WTC11 (cell line): ENCODE measurements at regions not wholly inside any gene's neighbourhood (a gene's known extent, or its start where the extent isn't known, plus 50 kb on each side); places are given as distances from the start of the nearest gene placed in this dataset.

Source experiments
- ATAC-seq: fragments of 200-7000 bp; cut with Tn5 transposase; 2 replicates; pipeline ENCODE4 v1.10.0; 2021; ENCODE audit warnings: mild to moderate bottlenecking, moderate library complexity
- CTCF ChIA-PET: fragments of 300-600 bp; sonication (Branson Sonifier 250); formaldehyde crosslinking; loops from one replicate; lab custom pipeline; 2021; ENCODE audit warnings: antibody characterized with exemption; lab: Charles Lee
- POLR2A ChIA-PET: fragments of 350-600 bp; sonication (Branson Sonifier 250); formaldehyde crosslinking; loops from one replicate; lab custom pipeline; 2021; ENCODE audit warnings: antibody characterized with exemption; lab: Charles Lee
- DNase-seq: peaks from one replicate; pipeline ENCODE4 v3.0.0; 2021; ENCODE audit warnings: low spot score
- H3K27ac Mint-ChIP-seq: 2 replicates; pipeline ENCODE4 v1.8.0; 2021; ENCODE audit warnings: mixed read lengths
- H3K27me3 Mint-ChIP-seq: 2 replicates; pipeline ENCODE4 v1.8.0; 2021; ENCODE audit warnings: low read depth, mild to moderate bottlenecking, moderate library complexity, mixed read lengths
- H3K36me3 Mint-ChIP-seq: 2 replicates; pipeline ENCODE4 v1.8.0; 2021; ENCODE audit warnings: mixed read lengths
- H3K4me1 Mint-ChIP-seq: 2 replicates; pipeline ENCODE4 v1.8.0; 2022; ENCODE audit warnings: mixed read lengths
- H3K4me3 Mint-ChIP-seq: 2 replicates; pipeline ENCODE4 v1.8.0; 2021; ENCODE audit warnings: mild to moderate bottlenecking, moderate library complexity, mixed read lengths
- H3K9me3 Mint-ChIP-seq: 2 replicates; pipeline ENCODE4 v1.8.0; 2021; ENCODE audit warnings: mixed read lengths
- CBFB ChIP-seq: sonication (generic); formaldehyde crosslinking; IDR thresholded peaks from 2 replicates; pipeline ENCODE4 v1.8.1; 2022; ENCODE audit warnings: mild to moderate bottlenecking, low read depth, missing genetic modification reagents
- GRHL2 ChIP-seq: fragments of 250-450 bp; sonication (Bioruptor Pico); IDR thresholded peaks from 2 replicates; pipeline ENCODE4 v1.8.0; 2022; ENCODE audit warnings: mild to moderate bottlenecking, moderate library complexity; ENCODE audit not compliant: insufficient replicate concordance, severe bottlenecking
- JAZF1 ChIP-seq: fragments of 250-450 bp; sonication (Bioruptor Pico); IDR thresholded peaks from 2 replicates; pipeline ENCODE4 v1.9.0; 2021; ENCODE audit warnings: moderate library complexity, mild to moderate bottlenecking, inconsistent platforms
- NR2C2 ChIP-seq: sonication (generic); formaldehyde crosslinking; IDR thresholded peaks from 2 replicates; pipeline ENCODE4 v1.8.0; 2022; ENCODE audit warnings: mild to moderate bottlenecking, missing genetic modification reagents
- PRDM15 ChIP-seq: sonication (generic); formaldehyde crosslinking; IDR thresholded peaks from 2 replicates; pipeline ENCODE4 v1.8.0; 2022; ENCODE audit warnings: missing genetic modification reagents
- PRRX2 ChIP-seq: fragments of 250-450 bp; sonication (Bioruptor Pico); IDR thresholded peaks from 2 replicates; pipeline ENCODE4 v1.8.0; 2021; ENCODE audit warnings: mild to moderate bottlenecking
- ZNF232 ChIP-seq: sonication (generic); formaldehyde crosslinking; IDR thresholded peaks from 2 replicates; pipeline ENCODE4 v1.8.0; 2022; ENCODE audit warnings: mild to moderate bottlenecking, missing genetic modification reagents
- ZNF317 ChIP-seq: sonication (generic); formaldehyde crosslinking; IDR thresholded peaks from 2 replicates; pipeline ENCODE4 v1.8.1; 2023; ENCODE audit warnings: low read depth, mild to moderate bottlenecking, moderate library complexity, missing genetic modification reagents, borderline replicate concordance
- ZNF396 ChIP-seq: fragments of 250-450 bp; sonication (Bioruptor Pico); IDR thresholded peaks from 2 replicates; pipeline ENCODE4 v1.8.0; 2021; ENCODE audit warnings: mild to moderate bottlenecking, moderate library complexity, borderline replicate concordance
- ZNF416 ChIP-seq: fragments of 250-450 bp; sonication (Bioruptor Pico); IDR thresholded peaks from 2 replicates; pipeline ENCODE4 v1.9.0; 2021; ENCODE audit warnings: mild to moderate bottlenecking, inconsistent platforms
- ZNF425 ChIP-seq: fragments of 250-450 bp; sonication (Bioruptor Pico); conservative IDR thresholded peaks from 2 replicates; pipeline ENCODE4 v1.9.0; 2021; ENCODE audit warnings: mild to moderate bottlenecking
- ZNF512 ChIP-seq: sonication (generic); formaldehyde crosslinking; IDR thresholded peaks from 2 replicates; pipeline ENCODE4 v1.8.1; 2022; ENCODE audit warnings: missing genetic modification reagents, borderline replicate concordance
- ZNF532 ChIP-seq: fragments of 250-450 bp; sonication (Bioruptor Pico); IDR thresholded peaks from 2 replicates; pipeline ENCODE4 v1.9.0; 2021; ENCODE audit warnings: mild to moderate bottlenecking, borderline replicate concordance
- ZNF671 ChIP-seq: fragments of 250-450 bp; sonication (Bioruptor Pico); IDR thresholded peaks from 2 replicates; pipeline ENCODE4 v1.8.0; 2021; ENCODE audit warnings: mild to moderate bottlenecking

- no peak for TF ChIP-seq PRDM15 (CRISPR knock-in tag)
- no peak for TF ChIP-seq GRHL2 (CRISPR knock-in tag)
- TF ChIP-seq ZNF532: no peak
Observed at GRCh38 chr14:65179918-65180724, 77.8 kb upstream of the MAX start (continued).

GRCh38 chr14:65180725-65181025, 78.4 kb upstream of the MAX start:
- DNase-seq (no peak), ATAC-seq (no peak)
- Mint-ChIP-seq H3K36me3 (peaks cover 23% of the 10 kb centered on the region), H3K9me3 (peaks cover 25% of the 10 kb centered on the region), H3K4me1 (peaks cover 44% of the 10 kb centered on the region)
- POLR2A ChIA-PET: no interaction called here
- TF ChIP-seq PRRX2 (CRISPR knock-in tag) (no peak), JAZF1 (no peak), ZNF512 (CRISPR knock-in tag) (no peak), ZNF671 (CRISPR knock-in tag) (no peak), NR2C2 (CRISPR knock-in tag) (no peak), ZNF232 (CRISPR knock-in tag) (no peak), ZNF396 (CRISPR knock-in tag) (no peak), ZNF532 (no peak), ZNF425 (CRISPR knock-in tag) (no peak), ZNF317 (CRISPR knock-in tag) (no peak), ZNF416 (CRISPR knock-in tag) (no peak), CBFB (CRISPR knock-in tag) (no peak)
- TF ChIP-seq, all 79 proteins: peak for 0
- H3K27me3 Mint-ChIP-seq: peaks cover 28% of the 10 kb centered on the region
- no peak overlapping the region for H3K4me3 Mint-ChIP-seq
- H3K27ac Mint-ChIP-seq: no peak overlapping the region
- CTCF ChIA-PET: interaction anchor here (0.6 to 1.0 kb wide), 2 partner anchors 12 to 167 kb away, joined by 3 read pairs; no protein-coding TSS in a partner anchor
